Mesendoderm (in vitro differentiated cells): ENCODE measurements at regions not wholly inside any gene's neighbourhood (a gene's known extent, or its start where the extent isn't known, plus 50 kb on each side); places are given as distances from the start of the nearest gene placed in this dataset.
"Not testable (repeated sequence)": the region's sequence is repeated elsewhere in the genome, so short reads cannot be mapped to it uniquely, and the experiment has no call there.

ENCODE experiments used
- DNase-seq: peaks from one replicate; pipeline ENCODE4 v3.0.0; 2013
- H2AK5ac ChIP-seq: 2 replicates; pipeline ENCODE4 v1.6.1; 2013; ENCODE audit warnings: low read length, inconsistent platforms
- H2BK120ac ChIP-seq: 2 replicates; pipeline ENCODE4 v1.6.1; 2013; ENCODE audit warnings: low read depth, mild to moderate bottlenecking, low read length, moderate library complexity, mixed read lengths
- H2BK15ac ChIP-seq: replicated peaks from 2 replicates; pipeline ENCODE4 v1.6.1; 2013; ENCODE audit warnings: low read depth, mild to moderate bottlenecking, moderate library complexity
- H2BK5ac ChIP-seq: 2 replicates; pipeline ENCODE4 v1.6.1; 2013; ENCODE audit warnings: low read length, inconsistent platforms
- H3K18ac ChIP-seq: 2 replicates; pipeline ENCODE4 v1.6.1; 2013; ENCODE audit warnings: mild to moderate bottlenecking, low read length, mixed read lengths
- H3K23ac ChIP-seq: one replicate; pipeline ENCODE4 v1.6.1; 2013; ENCODE audit warnings: low read length
- H3K27ac ChIP-seq: 2 replicates; pipeline ENCODE4 v1.5.1; 2013; ENCODE audit warnings: low read depth, mild to moderate bottlenecking, inconsistent platforms, low read length, moderate library complexity
- H3K27me3 ChIP-seq: 2 replicates; pipeline ENCODE4 v1.6.1; 2013; ENCODE audit warnings: low read length, control low read depth, mild to moderate bottlenecking, inconsistent platforms; ENCODE audit not compliant: insufficient read depth, poor library complexity
- H3K36me3 ChIP-seq: 2 replicates; pipeline ENCODE4 v1.6.1; 2013; ENCODE audit warnings: low read length, inconsistent platforms; ENCODE audit not compliant: control insufficient read depth, insufficient read depth
- H3K4ac ChIP-seq: one replicate; pipeline ENCODE4 v1.6.1; 2013; ENCODE audit warnings: low read depth, mild to moderate bottlenecking, low read length, moderate library complexity
- H3K4me1 ChIP-seq: 2 replicates; pipeline ENCODE4 v1.6.1; 2013; ENCODE audit warnings: low read depth, low read length, inconsistent platforms; ENCODE audit not compliant: control insufficient read depth
- H3K4me2 ChIP-seq: 2 replicates; pipeline ENCODE4 v1.6.1; 2013; ENCODE audit warnings: low read length
- H3K4me3 ChIP-seq: 2 replicates; pipeline ENCODE4 v1.5.1; 2013; ENCODE audit warnings: mild to moderate bottlenecking, low read length
- H3K56ac ChIP-seq: one replicate; pipeline ENCODE4 v1.6.1; 2013; ENCODE audit warnings: low read length
- H3K79me1 ChIP-seq: 2 replicates; pipeline ENCODE4 v1.6.1; 2013; ENCODE audit warnings: low read length, inconsistent platforms
- H3K79me2 ChIP-seq: 2 replicates; pipeline ENCODE4 v1.6.1; 2013; ENCODE audit warnings: mild to moderate bottlenecking, low read length; ENCODE audit not compliant: control insufficient read depth, insufficient read depth
- H3K9ac ChIP-seq: 2 replicates; pipeline ENCODE4 v1.6.1; 2013; ENCODE audit warnings: low read length, inconsistent platforms
- H4K5ac ChIP-seq: one replicate; pipeline ENCODE4 v1.6.1; 2013; ENCODE audit warnings: low read length
- H4K8ac ChIP-seq: one replicate; pipeline ENCODE4 v1.6.1; 2013; ENCODE audit warnings: low read depth, mild to moderate bottlenecking, control low read depth, low read length, moderate library complexity
- WGBS: extraction: QIAGEN DNeasy Blood & Tissue Kit; methylation state at CpG from one replicate; pipeline ENCODE4 v1.1.7; 2013; ENCODE audit warnings: low lambda C conversion rate, missing lambda C conversion rate; ENCODE audit not compliant: insufficient coverage; ENCODE audit errors: extremely low coverage; 5-methylcytosine and 5-hydroxymethylcytosine counted together

DNA sequence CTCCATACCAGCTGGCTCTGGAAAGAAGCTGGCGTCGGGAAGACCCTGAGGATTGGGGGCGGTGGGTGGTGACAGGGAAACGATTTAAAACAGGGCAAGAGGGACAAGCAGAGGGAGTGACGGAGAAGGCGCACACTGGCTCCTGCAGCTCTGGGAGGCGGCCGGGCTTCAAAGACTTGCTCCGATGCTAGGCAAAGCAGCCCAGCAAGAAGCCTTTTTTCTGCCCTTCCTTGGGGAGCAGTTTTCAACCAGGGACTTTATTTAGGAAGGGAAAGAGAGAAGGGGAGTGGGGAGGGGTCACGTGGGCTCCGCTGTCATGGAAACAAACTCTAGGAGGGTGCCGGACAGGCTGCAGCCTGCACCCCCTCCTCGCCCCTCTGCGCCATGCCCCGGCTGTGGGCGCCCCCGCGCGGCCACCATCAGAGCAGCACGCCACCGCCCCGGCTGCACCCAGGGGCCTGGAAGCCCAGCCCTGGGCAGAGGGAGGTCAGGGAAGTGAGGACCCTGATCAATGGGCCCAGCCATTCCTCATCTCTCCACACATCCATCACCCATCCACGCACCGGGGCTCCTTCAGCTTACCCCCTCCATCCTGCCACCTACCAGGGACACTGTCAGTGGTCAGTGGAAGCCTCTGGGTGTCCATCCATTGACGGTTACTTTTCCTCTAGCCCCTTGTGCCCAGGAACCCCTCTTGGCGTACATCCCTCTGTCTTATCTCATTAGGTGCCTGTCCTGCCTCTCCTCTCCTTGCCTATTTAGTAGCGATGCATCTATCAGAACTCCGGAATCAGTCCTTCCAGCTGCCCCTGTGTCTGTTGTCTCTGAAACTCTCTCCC, 66.6 kb upstream of the CCDC167 start:
- no peak overlapping the region for H2BK120ac ChIP-seq
- peak overlapping the region; percentile 97 for H3K4me2 ChIP-seq
- H4K5ac ChIP-seq = no peak overlapping the region
- DNase-seq = no peak
- no peak overlapping the region for H3K18ac ChIP-seq
- no peaks in the 10 kb centered on the region for H3K27me3 ChIP-seq
- no peak overlapping the region for H2AK5ac ChIP-seq
- peaks cover 5% of the 10 kb centered on the region for H3K4me1 ChIP-seq
- H4K8ac ChIP-seq = no peak overlapping the region
- peak overlapping the region; percentile 85 for H3K56ac ChIP-seq
- no CpG with 5 or more reads among the region's 28 CpGs for WGBS
- no peak overlapping the region for H3K4ac ChIP-seq
- H3K4me3 ChIP-seq = peak overlapping the region; percentile 30
- no peaks in the 10 kb centered on the region for H3K79me2 ChIP-seq
- H3K9ac ChIP-seq = peak overlapping the region; percentile 56
- H2BK5ac ChIP-seq = no peak overlapping the region
- H3K36me3 ChIP-seq = no peaks in the 10 kb centered on the region
- no peak overlapping the region for H3K23ac ChIP-seq
- H3K27ac ChIP-seq = peak overlapping the region; percentile 71
- no peak overlapping the region for H2BK15ac ChIP-seq
- no peaks in the 10 kb centered on the region for H3K79me1 ChIP-seq

DNA sequence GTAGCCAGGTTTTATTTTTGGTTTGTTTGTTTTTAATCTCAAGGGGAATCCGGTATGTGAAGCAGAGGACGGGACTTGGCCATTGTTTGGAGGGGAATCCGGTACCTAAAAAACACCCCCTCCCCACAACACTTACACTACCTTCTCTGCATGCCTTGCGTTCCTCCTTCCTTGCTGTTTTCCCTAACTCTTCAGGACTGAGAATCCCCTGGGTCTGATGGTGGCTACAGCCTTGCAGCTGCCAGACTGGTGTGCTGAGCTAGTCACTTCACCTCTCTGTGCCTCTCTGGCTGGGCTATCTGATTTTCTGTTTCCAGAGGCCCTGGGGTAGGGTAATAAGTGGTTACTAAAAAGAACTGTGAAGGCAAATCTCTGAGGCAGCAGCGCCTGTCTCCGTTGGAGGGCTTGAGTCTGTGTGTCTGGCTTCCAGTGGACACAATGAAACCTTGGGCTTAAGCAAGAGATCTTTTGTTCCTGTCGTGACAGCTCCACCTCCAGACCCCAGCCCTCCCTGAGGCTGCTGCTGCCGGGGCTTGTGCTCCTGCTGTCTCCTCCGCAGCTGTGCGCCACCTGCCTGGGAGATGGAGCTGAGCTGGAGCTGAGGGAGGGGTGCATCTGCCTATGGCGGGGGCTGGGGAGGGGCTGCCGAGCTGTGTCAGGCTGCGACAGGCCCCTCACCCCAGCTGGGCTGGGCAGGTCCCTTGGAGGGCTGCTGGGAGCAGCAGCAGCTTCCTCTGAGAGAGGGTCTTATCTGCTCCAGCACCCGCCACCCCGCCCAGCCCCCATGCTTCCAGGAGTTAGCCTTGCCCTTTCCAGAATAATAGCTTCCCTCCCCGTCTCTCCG, 65.8 kb upstream of the CCDC167 start:
- peak; percentile 95 for DNase-seq
- H3K4me3 ChIP-seq = peak overlapping the region; percentile 30

DNA sequence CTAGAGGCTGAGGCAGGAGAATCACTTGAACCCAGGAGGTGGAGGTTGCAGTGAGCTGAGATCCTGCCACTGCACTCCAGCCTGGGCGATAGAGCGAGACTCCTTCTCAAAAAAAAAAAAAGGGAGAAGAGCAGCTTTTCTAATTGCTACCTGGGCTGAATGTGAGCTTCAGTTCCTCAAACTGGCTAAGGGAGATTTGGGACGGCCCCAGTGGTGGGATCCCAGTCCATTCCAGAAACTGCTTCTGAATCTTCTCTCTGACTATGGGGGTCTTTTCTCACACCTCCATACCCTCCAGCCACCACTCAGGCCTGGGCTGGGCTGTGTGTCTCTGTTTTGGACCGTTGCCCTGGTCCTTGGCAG, 63.2 kb upstream of the CCDC167 start:
- not testable (repeated sequence) for H3K4me3 ChIP-seq, H3K36me3 ChIP-seq, H4K8ac ChIP-seq, H3K9ac ChIP-seq, H2BK5ac ChIP-seq, H3K4ac ChIP-seq, H3K18ac ChIP-seq, H3K56ac ChIP-seq, H2AK5ac ChIP-seq, H4K5ac ChIP-seq, H3K79me2 ChIP-seq, H3K23ac ChIP-seq, H3K27me3 ChIP-seq, DNase-seq, H3K79me1 ChIP-seq, H2BK120ac ChIP-seq, H2BK15ac ChIP-seq, H3K4me2 ChIP-seq, H3K4me1 ChIP-seq, H3K27ac ChIP-seq
- WGBS = no CpG with 5 or more reads among the region's 4 CpGs

More for the DNA sequence above, 65.8 kb upstream of the CCDC167 start:
- Histone ChIP-seq H2BK5ac (no peak overlapping the region), H3K36me3 (no peaks in the 10 kb centered on the region), H2BK15ac (no peak overlapping the region), H3K27me3 (no peaks in the 10 kb centered on the region), H2BK120ac (no peak overlapping the region), H3K4ac (no peak overlapping the region), H3K79me2 (no peaks in the 10 kb centered on the region), H4K5ac (no peak overlapping the region), H3K4me2 (peak overlapping the region; percentile 97), H3K18ac (no peak overlapping the region), H3K56ac (peak overlapping the region; percentile 85), H3K23ac (peak overlapping the region; percentile 16), H3K27ac (peak overlapping the region; percentile 71), H3K4me1 (peaks cover 5% of the 10 kb centered on the region), H4K8ac (no peak overlapping the region), H3K9ac (peak overlapping the region; percentile 58), H3K79me1 (no peaks in the 10 kb centered on the region), H2AK5ac (no peak overlapping the region)
- no CpG with 5 or more reads among the region's 17 CpGs for WGBS

DNA sequence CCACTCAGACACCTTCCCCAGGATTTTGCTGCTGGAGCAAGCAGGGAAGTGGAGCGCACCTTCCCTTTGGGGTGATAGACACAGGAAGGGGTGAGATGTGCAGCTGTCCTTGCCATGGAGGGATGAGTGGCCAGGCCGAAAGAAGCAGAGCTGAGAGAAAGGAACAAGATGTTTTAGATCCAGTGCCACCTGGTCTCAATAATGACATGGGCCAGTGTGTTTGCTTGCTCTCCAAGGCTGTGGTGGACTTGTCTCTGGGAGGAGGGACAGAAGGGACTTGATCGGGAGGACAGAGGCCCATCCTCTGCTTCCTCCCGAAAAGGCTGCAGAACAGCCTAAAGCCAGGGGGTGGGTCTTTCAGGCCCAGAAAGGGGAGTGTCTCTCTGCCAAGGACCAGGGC, 61.7 kb upstream of the CCDC167 start:
- Histone ChIP-seq H3K4me3 (no peak overlapping the region), H3K18ac (no peak overlapping the region), H3K23ac (no peak overlapping the region), H3K27ac (no peak overlapping the region), H3K27me3 (peaks cover 2% of the 10 kb centered on the region), H2BK5ac (no peak overlapping the region), H4K8ac (no peak overlapping the region), H2BK15ac (no peak overlapping the region), H3K36me3 (no peaks in the 10 kb centered on the region), H4K5ac (no peak overlapping the region), H3K9ac (no peak overlapping the region), H3K79me1 (no peaks in the 10 kb centered on the region), H3K4me1 (peaks cover 5% of the 10 kb centered on the region), H2BK120ac (no peak overlapping the region), H3K4ac (no peak overlapping the region), H3K79me2 (no peaks in the 10 kb centered on the region), H3K56ac (no peak overlapping the region), H2AK5ac (peak overlapping the region; percentile 58), H3K4me2 (no peak overlapping the region)
- DNase-seq = no peak
- WGBS = no CpG with 5 or more reads among the region's 4 CpGs

DNA sequence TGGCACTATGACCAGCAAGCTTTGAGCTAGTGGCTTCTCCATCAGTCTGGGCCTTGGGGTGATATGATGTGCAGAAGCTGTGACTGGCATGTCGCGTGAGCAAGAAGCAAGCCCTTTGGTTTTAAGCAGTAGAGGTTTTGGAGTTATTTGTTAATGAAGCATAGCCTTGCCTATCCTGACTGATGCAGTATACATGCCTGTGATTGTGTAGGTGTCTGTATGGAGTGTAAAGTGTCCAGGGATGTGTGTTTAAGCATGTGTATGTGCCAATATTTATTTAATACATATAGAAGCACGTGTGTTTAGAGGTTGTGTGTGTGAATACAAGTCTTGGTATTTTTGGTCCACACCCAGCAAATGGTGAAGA, 61.0 kb upstream of the CCDC167 start:
- H3K79me1 ChIP-seq = no peaks in the 10 kb centered on the region
- no peak overlapping the region for H3K23ac ChIP-seq
- no peaks in the 10 kb centered on the region for H3K36me3 ChIP-seq
- H3K27ac ChIP-seq = no peak overlapping the region
- no peak overlapping the region for H3K9ac ChIP-seq
- no peak overlapping the region for H2AK5ac ChIP-seq
- H2BK5ac ChIP-seq = no peak overlapping the region
- H3K79me2 ChIP-seq = no peaks in the 10 kb centered on the region
- peaks cover 5% of the 10 kb centered on the region for H3K4me1 ChIP-seq
- no peak overlapping the region for H3K4me3 ChIP-seq
- H3K4me2 ChIP-seq = no peak overlapping the region
- H3K18ac ChIP-seq = no peak overlapping the region
- H3K56ac ChIP-seq = no peak overlapping the region
- no peak overlapping the region for H2BK15ac ChIP-seq
- H2BK120ac ChIP-seq = no peak overlapping the region
- H3K27me3 ChIP-seq = peaks cover 2% of the 10 kb centered on the region
- H4K8ac ChIP-seq = no peak overlapping the region
- WGBS = no CpG with 5 or more reads among the region's 3 CpGs
- H4K5ac ChIP-seq = no peak overlapping the region
- no peak for DNase-seq
- no peak overlapping the region for H3K4ac ChIP-seq
